ENCODE measurements at regions not wholly inside any gene's neighbourhood (a gene's known extent, or its start where the extent isn't known, plus 50 kb on each side); places are given as distances from the start of the nearest gene placed in this dataset.

DNA sequence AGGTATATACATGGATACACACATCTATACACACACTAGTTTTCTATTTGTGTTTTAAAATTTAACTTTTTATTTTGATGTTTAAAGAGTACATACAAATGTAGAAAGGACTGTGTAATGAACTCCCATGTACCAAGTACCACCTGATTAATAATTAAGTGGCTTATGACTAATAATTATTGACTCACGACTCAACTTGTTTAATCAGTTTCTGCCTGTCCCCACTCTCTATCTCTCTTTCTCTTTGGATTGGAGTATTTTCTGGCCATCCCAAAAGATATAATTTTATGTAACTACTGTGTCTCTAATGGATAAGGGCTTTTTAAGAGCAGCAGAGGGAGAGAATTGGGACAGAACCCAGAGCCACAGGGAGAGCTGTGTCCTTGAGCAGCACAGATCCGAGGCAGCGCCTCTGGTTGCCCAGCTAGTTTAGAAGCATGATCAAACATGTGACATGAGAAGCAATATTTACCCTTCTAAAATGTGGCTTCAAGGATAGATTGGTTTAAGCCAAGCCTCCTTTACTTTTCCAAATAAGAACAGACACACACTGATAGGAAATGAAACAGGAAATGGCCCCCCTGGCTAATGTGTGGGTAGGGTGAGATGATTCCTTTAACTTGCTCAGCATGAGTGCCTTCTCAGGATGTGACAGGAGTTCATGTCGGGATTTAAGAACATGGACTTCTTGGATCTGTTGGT is 81.0 kb downstream of the ERMARD start:
- Histone ChIP-seq H3K36me3 (no peaks in the 10 kb centered on the region), H3K27me3 (peaks cover 24% of the 10 kb centered on the region), H3K9me3 (no peaks in the 10 kb centered on the region), H3K27ac (no peak overlapping the region), H3K4me3 (no peak overlapping the region), H3K4me1 (peaks cover 0 to 8% (median 0%) of the 10 kb centered on the region in 3 donors)
- 52 to 68% methylated on average over 3 to 4 of the region's 4 CpGs for WGBS, 2 donors (ENCODE audit: low coverage in 1 of 2)
- TF ChIP-seq CTCF (IDR thresholded peaks at IDR 0.05) (no peak), POLR2A (IDR thresholded peaks at IDR 0.05) (no peak), EP300 (IDR thresholded peaks at IDR 0.05) (no peak), POLR2AphosphoS5 (IDR thresholded peaks at IDR 0.05) (no peak)
- ATAC-seq = no peak

DNA sequence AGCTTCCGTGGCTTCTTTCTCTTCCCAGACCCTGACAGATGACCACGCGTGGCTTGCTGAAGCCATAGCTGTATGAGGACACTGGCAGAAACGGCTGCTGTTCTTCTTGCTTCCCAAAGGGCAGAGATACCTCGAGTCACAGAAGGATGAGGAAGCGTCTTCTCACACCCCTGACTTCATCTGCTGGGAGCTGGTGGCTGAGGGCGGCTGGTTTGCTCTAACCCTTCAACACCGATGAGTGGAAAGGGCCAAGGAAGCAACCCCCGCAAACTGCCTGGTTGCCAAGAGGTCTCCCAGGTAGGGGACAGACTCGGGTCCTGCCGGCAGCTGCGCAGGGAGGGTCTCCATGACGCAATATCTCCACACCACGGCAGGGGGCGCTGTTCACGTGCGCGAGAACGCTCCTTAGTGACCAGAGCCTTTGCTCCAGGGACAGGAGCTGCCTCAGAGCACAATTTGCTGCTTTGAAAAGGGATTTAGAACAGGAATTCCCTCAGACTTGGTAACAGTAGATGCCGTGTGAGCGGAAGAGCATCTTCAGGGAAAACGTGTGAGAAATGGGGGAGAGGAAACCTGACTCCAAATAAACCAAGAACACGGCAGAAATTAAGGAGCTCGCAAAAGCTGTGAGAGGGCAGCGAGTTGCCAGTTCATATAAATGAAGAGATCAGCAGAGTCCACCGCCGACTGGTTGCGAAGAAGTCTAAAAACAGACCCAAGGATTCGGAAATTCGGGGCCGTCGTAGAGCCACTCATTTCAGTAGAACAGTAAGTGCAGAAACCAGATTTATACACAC is 80.2 kb downstream of the ERMARD start:
- no peaks in the 10 kb centered on the region for H3K36me3 ChIP-seq
- peak; percentile 73 for ATAC-seq
- H3K27me3 ChIP-seq = peaks cover 23% of the 10 kb centered on the region
- whole genome bisulfite sequencing, 2 donors (ENCODE audit: low coverage in 1 of 2) = 37 to 50% methylated on average over 12 to 27 of the region's 32 CpGs
- no peak overlapping the region for H3K4me3 ChIP-seq
- no peak overlapping the region for H3K27ac ChIP-seq
- peaks cover 0 to 4% (median 0%) of the 10 kb centered on the region in 3 donors for H3K9me3 ChIP-seq
- H3K4me1 ChIP-seq = peaks cover 0 to 8% (median 0%) of the 10 kb centered on the region in 3 donors
- TF ChIP-seq POLR2AphosphoS5 (IDR thresholded peaks at IDR 0.05) (no peak), EP300 (IDR thresholded peaks at IDR 0.05) (no peak), CTCF (IDR thresholded peaks at IDR 0.05) (peak in 3 of 4 experiments; percentile 77 to 93 (median 93)), POLR2A (IDR thresholded peaks at IDR 0.05) (no peak)

All from gastroesophageal sphincter (tissue), 4 donors.